IMR-90 (cell line): ENCODE measurements at regions not wholly inside any gene's neighbourhood (a gene's known extent, or its start where the extent isn't known, plus 50 kb on each side); places are given as distances from the start of the nearest gene placed in this dataset.

Source experiments
- CEBPB ChIP-seq: IDR thresholded peaks from 2 replicates; pipeline ENCODE4 v1.6.1; 2012; ENCODE audit warnings: low read depth, low read length, improper control_type of control experiment
- CTCF ChIP-seq: conservative IDR thresholded peaks from 2 replicates; pipeline ENCODE4 v1.5.1; 2012; ENCODE audit warnings: mild to moderate bottlenecking, low read depth, low read length, improper control_type of control experiment
- MAFK ChIP-seq: IDR thresholded peaks from 2 replicates; pipeline ENCODE4 v1.6.1; 2012; ENCODE audit warnings: low read depth, low read length, improper control_type of control experiment
- RAD21 ChIP-seq: IDR thresholded peaks from 2 replicates; pipeline ENCODE4 v1.6.1; 2012; ENCODE audit warnings: low read length, improper control_type of control experiment

- TF ChIP-seq CTCF (no peak), RAD21 (no peak), CEBPB (no peak), MAFK (no peak)
Observed at GRCh38 chr10:6794441-6794840, 214.4 kb upstream of the PRKCQ start.
